ENCODE measurements at regions not wholly inside any gene's neighbourhood (a gene's known extent, or its start where the extent isn't known, plus 50 kb on each side); places are given as distances from the start of the nearest gene placed in this dataset.

- in situ Hi-C loops (cut with MboI; ENCODE audit: low sequenced_read_pairs, unreplicated experiment) = no loop called here
- DNase-seq (ENCODE audit: low spot score) = no peak
- no peak for TF ChIP-seq CTCF (IDR thresholded peaks at IDR 0.05; ENCODE audit: borderline replicate concordance, control extremely low read depth, extremely low read depth, insufficient read depth, missing control alignments)
Measured at GRCh38 chr5:133797167-133797566, 171.3 kb downstream of the C5orf15 start.

DNA sequence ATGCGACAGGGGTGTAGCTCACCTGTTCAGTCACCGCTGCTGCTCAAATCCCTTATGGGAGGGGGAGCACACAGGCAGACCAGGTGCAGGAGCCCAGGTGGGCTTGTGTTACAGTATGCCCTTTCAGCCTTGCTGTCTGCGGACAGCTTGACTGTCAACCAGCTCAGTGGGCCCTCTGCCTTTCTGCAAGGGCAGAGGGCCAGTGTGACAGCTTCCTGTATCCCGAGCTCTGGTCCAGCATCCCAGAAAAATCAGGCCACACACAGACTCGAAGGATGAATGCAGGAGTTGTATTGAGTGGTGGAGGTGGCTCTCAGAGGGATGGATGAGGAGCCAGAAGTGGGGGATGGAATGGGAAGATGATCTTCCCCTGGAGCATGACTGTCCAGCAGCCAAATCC, 172.2 kb downstream of the C5orf15 start:
- no peak for TF ChIP-seq CTCF (IDR thresholded peaks at IDR 0.05; ENCODE audit: borderline replicate concordance, control extremely low read depth, extremely low read depth, insufficient read depth, missing control alignments)
- no peak for DNase-seq (ENCODE audit: low spot score)
- in situ Hi-C loops (cut with MboI; ENCODE audit: low sequenced_read_pairs, unreplicated experiment) = no loop called here

- TF ChIP-seq CTCF (IDR thresholded peaks at IDR 0.05; ENCODE audit: borderline replicate concordance, control extremely low read depth, extremely low read depth, insufficient read depth, missing control alignments) = no peak
- in situ Hi-C loops (cut with MboI; ENCODE audit: low sequenced_read_pairs, unreplicated experiment) = no loop called here
- DNase-seq (ENCODE audit: low spot score) = no peak
Measured at GRCh38 chr5:133794771-133795415, 173.5 kb downstream of the C5orf15 start.

- no peak for DNase-seq (ENCODE audit: low spot score)
- in situ Hi-C loops (cut with MboI; ENCODE audit: low sequenced_read_pairs, unreplicated experiment) = no loop called here
- no peak for TF ChIP-seq CTCF (IDR thresholded peaks at IDR 0.05; ENCODE audit: borderline replicate concordance, control extremely low read depth, extremely low read depth, insufficient read depth, missing control alignments)
Measured at GRCh38 chr5:133793756-133794465, 174.5 kb downstream of the C5orf15 start.

DNA sequence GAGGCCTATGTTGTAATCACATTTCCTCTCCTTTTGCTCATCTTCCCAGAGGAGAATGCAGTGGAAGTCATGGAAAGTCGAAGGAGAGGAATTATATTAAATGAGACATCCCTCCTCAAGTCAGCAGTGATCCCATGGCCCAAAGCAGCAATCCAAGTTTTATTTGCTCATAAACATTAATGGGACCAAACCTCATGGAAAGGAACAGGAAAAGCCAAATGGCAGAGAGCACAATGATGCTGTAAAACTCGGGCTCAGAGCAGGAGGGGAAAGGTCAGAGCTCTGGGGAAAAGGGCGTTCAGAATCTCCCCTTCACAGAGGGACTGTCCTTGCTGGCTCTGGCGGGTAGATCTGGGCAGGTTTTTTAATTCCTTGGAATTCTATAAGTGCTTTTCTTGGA, 175.8 kb downstream of the C5orf15 start:
- DNase-seq (ENCODE audit: low spot score) = no peak
- in situ Hi-C loops (cut with MboI; ENCODE audit: low sequenced_read_pairs, unreplicated experiment) = no loop called here
- TF ChIP-seq CTCF (IDR thresholded peaks at IDR 0.05; ENCODE audit: borderline replicate concordance, control extremely low read depth, extremely low read depth, insufficient read depth, missing control alignments) = no peak

- no peak for DNase-seq (ENCODE audit: low spot score)
- in situ Hi-C loops (cut with MboI; ENCODE audit: low sequenced_read_pairs, unreplicated experiment) = no loop called here
- TF ChIP-seq CTCF (IDR thresholded peaks at IDR 0.05; ENCODE audit: borderline replicate concordance, control extremely low read depth, extremely low read depth, insufficient read depth, missing control alignments) = no peak
Measured at GRCh38 chr5:133792024-133792423, 176.4 kb downstream of the C5orf15 start.

Measured in GM13976 (cell line).